GM23338 (cell line): ENCODE measurements at regions not wholly inside any gene's neighbourhood (a gene's known extent, or its start where the extent isn't known, plus 50 kb on each side); places are given as distances from the start of the nearest gene placed in this dataset.

Experiments
- CREB1 ChIP-seq: fragments of 250-450 bp; sonication (Bioruptor Pico); IDR thresholded peaks from 2 replicates; pipeline ENCODE4 v1.5.0; 2020; ENCODE audit warnings: low read depth, mild to moderate bottlenecking, moderate library complexity
- EZH2phosphoT487 ChIP-seq: fragments of 200-600 bp; sonication (generic); IDR thresholded peaks from one replicate; pipeline ENCODE4 v1.8.1; 2018; ENCODE audit warnings: antibody characterized with exemption; ENCODE audit not compliant: unreplicated experiment
- JUNB ChIP-seq: IDR thresholded peaks from one replicate; pipeline ENCODE4 v1.6.1; 2016; ENCODE audit warnings: antibody characterized with exemption; ENCODE audit not compliant: unreplicated experiment
- NANOG ChIP-seq: IDR thresholded peaks from 2 replicates; pipeline ENCODE4 v1.6.1; 2016; ENCODE audit warnings: antibody characterized with exemption, borderline replicate concordance
- STAT1 ChIP-seq: IDR thresholded peaks from one replicate; pipeline ENCODE4 v1.6.1; 2016; ENCODE audit warnings: antibody characterized with exemption; ENCODE audit not compliant: unreplicated experiment
- ZNF114 ChIP-seq: fragments of 250-450 bp; sonication (Bioruptor Pico); IDR thresholded peaks from 2 replicates; pipeline ENCODE4 v1.5.0; 2020; ENCODE audit warnings: mild to moderate bottlenecking, moderate library complexity
- TF ChIP-seq, protein P1 (sequence below): fragments of 250-450 bp; sonication (Bioruptor Pico); IDR thresholded peaks from 2 replicates; pipeline ENCODE4 v1.5.0; 2020; ENCODE audit warnings: mild to moderate bottlenecking, moderate library complexity
- TF ChIP-seq, protein P2 (sequence below): IDR thresholded peaks from 2 replicates; pipeline ENCODE4 v1.6.1; 2016; ENCODE audit warnings: antibody characterized with exemption
- TF ChIP-seq, protein P3 (sequence below): IDR thresholded peaks from one replicate; pipeline ENCODE4 v1.6.1; 2018; ENCODE audit warnings: antibody characterized with exemption; ENCODE audit not compliant: unreplicated experiment

DNA sequence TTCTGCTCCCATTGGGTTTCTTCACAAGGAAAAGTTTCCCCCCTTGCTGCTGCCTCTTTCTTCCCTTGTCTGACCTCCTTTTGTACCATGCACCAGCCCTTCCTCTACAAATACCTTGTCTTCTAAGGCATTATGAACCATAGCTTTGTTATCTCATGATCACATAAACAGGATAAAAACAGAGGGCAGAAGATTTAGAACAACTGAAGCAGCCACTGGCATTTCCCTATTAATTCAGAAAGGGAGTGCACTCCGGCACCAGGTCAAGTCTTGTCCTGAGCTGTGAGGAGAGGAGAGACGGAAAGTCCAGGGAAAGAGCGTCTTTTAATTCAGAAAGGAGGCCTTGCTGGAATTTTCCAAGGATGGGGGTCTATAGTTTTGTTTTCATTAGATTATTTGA lies 281.7 kb downstream of the RCHY1 start (continued):
- TF ChIP-seq, protein P1, sequence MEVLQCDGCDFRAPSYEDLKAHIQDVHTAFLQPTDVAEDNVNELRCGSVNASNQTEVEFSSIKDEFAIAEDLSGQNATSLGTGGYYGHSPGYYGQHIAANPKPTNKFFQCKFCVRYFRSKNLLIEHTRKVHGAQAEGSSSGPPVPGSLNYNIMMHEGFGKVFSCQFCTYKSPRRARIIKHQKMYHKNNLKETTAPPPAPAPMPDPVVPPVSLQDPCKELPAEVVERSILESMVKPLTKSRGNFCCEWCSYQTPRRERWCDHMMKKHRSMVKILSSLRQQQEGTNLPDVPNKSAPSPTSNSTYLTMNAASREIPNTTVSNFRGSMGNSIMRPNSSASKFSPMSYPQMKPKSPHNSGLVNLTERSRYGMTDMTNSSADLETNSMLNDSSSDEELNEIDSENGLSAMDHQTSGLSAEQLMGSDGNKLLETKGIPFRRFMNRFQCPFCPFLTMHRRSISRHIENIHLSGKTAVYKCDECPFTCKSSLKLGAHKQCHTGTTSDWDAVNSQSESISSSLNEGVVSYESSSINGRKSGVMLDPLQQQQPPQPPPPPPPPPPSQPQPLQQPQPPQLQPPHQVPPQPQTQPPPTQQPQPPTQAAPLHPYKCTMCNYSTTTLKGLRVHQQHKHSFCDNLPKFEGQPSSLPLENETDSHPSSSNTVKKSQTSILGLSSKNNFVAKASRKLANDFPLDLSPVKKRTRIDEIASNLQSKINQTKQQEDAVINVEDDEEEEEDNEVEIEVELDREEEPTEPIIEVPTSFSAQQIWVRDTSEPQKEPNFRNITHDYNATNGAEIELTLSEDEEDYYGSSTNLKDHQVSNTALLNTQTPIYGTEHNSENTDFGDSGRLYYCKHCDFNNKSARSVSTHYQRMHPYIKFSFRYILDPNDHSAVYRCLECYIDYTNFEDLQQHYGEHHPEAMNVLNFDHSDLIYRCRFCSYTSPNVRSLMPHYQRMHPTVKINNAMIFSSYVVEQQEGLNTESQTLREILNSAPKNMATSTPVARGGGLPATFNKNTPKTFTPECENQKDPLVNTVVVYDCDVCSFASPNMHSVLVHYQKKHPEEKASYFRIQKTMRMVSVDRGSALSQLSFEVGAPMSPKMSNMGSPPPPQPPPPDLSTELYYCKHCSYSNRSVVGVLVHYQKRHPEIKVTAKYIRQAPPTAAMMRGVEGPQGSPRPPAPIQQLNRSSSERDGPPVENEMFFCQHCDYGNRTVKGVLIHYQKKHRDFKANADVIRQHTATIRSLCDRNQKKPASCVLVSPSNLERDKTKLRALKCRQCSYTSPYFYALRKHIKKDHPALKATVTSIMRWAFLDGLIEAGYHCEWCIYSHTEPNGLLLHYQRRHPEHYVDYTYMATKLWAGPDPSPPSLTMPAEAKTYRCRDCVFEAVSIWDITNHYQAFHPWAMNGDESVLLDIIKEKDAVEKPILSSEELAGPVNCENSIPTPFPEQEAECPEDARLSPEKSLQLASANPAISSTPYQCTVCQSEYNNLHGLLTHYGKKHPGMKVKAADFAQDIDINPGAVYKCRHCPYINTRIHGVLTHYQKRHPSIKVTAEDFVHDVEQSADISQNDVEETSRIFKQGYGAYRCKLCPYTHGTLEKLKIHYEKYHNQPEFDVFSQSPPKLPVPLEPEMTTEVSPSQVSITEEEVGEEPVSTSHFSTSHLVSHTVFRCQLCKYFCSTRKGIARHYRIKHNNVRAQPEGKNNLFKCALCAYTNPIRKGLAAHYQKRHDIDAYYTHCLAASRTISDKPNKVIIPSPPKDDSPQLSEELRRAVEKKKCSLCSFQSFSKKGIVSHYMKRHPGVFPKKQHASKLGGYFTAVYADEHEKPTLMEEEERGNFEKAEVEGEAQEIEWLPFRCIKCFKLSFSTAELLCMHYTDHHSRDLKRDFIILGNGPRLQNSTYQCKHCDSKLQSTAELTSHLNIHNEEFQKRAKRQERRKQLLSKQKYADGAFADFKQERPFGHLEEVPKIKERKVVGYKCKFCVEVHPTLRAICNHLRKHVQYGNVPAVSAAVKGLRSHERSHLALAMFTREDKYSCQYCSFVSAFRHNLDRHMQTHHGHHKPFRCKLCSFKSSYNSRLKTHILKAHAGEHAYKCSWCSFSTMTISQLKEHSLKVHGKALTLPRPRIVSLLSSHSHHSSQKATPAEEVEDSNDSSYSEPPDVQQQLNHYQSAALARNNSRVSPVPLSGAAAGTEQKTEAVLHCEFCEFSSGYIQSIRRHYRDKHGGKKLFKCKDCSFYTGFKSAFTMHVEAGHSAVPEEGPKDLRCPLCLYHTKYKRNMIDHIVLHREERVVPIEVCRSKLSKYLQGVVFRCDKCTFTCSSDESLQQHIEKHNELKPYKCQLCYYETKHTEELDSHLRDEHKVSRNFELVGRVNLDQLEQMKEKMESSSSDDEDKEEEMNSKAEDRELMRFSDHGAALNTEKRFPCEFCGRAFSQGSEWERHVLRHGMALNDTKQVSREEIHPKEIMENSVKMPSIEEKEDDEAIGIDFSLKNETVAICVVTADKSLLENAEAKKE (CRISPR knock-in tag) = no peak
- TF ChIP-seq, protein P2, sequence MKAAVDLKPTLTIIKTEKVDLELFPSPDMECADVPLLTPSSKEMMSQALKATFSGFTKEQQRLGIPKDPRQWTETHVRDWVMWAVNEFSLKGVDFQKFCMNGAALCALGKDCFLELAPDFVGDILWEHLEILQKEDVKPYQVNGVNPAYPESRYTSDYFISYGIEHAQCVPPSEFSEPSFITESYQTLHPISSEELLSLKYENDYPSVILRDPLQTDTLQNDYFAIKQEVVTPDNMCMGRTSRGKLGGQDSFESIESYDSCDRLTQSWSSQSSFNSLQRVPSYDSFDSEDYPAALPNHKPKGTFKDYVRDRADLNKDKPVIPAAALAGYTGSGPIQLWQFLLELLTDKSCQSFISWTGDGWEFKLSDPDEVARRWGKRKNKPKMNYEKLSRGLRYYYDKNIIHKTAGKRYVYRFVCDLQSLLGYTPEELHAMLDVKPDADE = no peak
- TF ChIP-seq NANOG (no peak), JUNB (no peak), ZNF114 (CRISPR knock-in tag) (no peak), CREB1 (CRISPR knock-in tag) (no peak), EZH2phosphoT487 (no peak), STAT1 (no peak)
- TF ChIP-seq, protein P3, sequence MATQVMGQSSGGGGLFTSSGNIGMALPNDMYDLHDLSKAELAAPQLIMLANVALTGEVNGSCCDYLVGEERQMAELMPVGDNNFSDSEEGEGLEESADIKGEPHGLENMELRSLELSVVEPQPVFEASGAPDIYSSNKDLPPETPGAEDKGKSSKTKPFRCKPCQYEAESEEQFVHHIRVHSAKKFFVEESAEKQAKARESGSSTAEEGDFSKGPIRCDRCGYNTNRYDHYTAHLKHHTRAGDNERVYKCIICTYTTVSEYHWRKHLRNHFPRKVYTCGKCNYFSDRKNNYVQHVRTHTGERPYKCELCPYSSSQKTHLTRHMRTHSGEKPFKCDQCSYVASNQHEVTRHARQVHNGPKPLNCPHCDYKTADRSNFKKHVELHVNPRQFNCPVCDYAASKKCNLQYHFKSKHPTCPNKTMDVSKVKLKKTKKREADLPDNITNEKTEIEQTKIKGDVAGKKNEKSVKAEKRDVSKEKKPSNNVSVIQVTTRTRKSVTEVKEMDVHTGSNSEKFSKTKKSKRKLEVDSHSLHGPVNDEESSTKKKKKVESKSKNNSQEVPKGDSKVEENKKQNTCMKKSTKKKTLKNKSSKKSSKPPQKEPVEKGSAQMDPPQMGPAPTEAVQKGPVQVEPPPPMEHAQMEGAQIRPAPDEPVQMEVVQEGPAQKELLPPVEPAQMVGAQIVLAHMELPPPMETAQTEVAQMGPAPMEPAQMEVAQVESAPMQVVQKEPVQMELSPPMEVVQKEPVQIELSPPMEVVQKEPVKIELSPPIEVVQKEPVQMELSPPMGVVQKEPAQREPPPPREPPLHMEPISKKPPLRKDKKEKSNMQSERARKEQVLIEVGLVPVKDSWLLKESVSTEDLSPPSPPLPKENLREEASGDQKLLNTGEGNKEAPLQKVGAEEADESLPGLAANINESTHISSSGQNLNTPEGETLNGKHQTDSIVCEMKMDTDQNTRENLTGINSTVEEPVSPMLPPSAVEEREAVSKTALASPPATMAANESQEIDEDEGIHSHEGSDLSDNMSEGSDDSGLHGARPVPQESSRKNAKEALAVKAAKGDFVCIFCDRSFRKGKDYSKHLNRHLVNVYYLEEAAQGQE = no peak
